HG02943 (cell line): ENCODE measurements at regions not wholly inside any gene's neighbourhood (a gene's known extent, or its start where the extent isn't known, plus 50 kb on each side); places are given as distances from the start of the nearest gene placed in this dataset.

ENCODE experiments used
- ATAC-seq: cut with Tn5 transposase; IDR thresholded peaks from one replicate; pipeline ENCODE4 v1.9.1; 2021; ENCODE audit warnings: mild to moderate bottlenecking, low read depth, moderate library complexity; ENCODE audit not compliant: unreplicated experiment

- ATAC-seq, result no peak
Measured at GRCh38 chr13:106246666-106247188, 288.7 kb downstream of the EFNB2 start.

- no peak for ATAC-seq
Measured at GRCh38 chr13:106246242-106246641, 289.2 kb downstream of the EFNB2 start.

DNA sequence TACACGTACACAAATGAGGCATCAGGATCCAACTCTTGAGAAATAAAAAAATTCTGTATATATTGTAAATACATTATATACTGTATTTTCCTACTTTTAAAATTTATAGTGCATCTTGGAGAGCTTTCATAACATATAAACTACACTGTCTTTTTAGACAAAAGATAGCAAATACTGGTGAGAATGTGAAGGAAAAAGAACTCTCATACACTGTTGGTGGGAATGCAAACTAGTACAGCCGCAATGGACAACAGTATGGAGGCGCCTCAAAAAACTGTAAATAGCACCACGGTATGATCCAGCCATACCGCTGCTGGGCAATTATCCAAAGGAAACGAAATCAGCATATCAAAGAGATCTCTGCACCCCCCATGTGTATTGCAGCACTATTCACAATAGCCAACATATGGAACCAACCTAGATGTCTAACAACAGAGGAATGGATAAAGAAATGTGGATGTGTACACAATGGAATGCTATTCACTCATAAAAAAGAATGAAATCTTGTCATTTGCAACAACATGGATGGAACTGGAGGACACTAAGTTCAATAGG lies 292.4 kb downstream of the EFNB2 start:
- ATAC-seq, result no peak

GRCh38 chr13:106241974-106242953 lies 293.2 kb downstream of the EFNB2 start:
- no peak for ATAC-seq

GRCh38 chr13:106238690-106239089 lies 296.8 kb downstream of the EFNB2 start:
- ATAC-seq, result no peak

GRCh38 chr13:106234636-106235035 lies 300.8 kb downstream of the EFNB2 start:
- ATAC-seq, result no peak

GRCh38 chr13:106233134-106233735 lies 302.2 kb downstream of the EFNB2 start:
- ATAC-seq, result no peak

DNA sequence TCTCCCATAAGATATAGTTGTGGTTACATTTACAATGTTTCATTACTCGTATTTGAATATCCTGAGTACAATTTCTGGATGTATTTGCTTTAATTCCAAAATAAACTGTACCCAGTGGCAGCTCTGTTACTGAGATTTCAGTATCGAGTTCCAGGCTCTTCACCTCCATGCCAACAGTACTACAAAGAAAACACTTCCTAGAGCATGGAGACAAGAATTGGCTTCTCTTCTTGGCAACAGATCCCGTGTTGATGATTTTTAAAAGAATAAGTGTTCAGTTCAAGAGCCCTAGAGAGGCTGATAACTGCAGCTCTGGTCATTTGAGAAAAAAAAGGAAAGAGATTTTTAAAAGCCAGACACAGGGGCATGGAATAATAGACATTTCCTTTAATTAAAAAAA lies 302.8 kb downstream of the EFNB2 start:
- ATAC-seq, result no peak

- ATAC-seq, result no peak
Measured at GRCh38 chr13:106230450-106230849, 305.0 kb downstream of the EFNB2 start.

- no peak for ATAC-seq
Measured at GRCh38 chr13:106225126-106225525, 310.3 kb downstream of the EFNB2 start.

DNA sequence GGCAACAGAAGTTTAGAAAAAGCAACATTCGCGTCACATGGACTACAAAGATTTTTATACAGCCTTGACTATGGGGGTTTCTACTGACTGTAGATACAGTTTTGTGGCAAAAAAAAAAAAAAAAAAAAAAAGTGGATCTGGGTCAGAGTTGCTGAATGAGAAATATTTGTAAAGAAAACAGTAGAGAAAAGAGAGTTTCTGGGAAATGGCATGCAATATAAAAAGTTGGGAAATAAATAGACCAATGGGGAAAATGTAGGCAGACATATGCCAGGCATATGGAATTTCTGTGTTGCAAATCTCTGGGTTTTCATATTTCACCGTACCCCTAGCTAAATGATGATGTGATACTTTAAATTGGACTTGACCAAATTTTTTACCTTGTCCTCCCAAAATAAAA lies 315.3 kb downstream of the EFNB2 start:
- no peak for ATAC-seq

DNA sequence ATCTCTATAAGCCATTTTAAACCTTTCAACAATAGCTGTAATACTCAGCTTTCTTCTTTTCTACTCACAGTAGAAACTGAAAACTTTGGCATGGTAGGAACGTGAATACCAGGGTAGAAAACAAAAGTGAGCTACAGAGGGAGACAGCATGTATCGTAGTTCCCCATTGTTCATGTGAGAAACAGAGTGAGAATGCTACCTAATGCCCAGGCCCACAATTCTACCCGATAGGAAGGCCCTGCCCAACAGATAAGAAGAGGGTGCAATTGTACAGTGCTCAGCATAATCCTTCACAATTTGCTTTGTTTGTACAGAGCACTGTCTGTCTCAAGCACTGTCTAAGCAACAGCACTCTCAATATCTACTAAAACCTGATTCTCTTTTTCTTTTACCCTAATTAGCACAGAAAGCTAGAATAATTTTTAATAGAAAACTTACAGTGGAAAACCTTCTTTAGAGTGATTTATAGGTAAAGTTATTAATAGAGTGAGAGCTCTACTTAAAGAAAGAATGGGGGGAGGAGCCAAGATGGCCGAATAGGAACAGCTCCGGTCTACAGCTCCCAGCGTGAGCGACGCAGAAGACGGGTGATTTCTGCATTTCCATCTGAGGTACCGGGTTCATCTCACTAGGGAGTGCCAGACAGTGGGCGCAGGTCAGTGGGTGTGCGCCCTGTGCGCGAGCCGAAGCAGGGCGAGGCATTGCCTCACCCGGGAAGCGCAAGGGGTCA lies 322.3 kb downstream of the EFNB2 start:
- ATAC-seq, result no peak

- ATAC-seq, result no peak
Measured at GRCh38 chr13:106212386-106213010, 323.0 kb downstream of the EFNB2 start.

DNA sequence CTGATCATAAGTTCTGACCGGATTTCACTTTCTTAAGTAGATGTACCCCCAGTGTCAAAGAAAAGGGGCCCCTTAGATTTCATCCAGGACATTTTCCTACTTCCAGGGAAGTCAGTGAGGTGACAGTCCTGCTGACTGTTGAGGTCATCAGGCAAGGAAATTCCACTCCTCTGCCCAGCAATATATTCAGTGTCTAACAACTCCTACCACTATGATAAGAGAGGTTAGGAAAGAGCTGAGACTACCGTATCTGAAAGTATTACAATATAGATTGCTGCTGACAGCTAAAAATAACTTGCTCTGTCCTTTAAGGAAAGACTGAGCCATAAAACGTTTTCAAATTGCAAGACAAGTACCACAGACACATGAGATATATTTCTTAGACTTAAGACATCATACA lies 325.1 kb downstream of the EFNB2 start:
- ATAC-seq, result no peak

- ATAC-seq, result no peak
Measured at GRCh38 chr13:106205871-106206270, 329.6 kb downstream of the EFNB2 start.

DNA sequence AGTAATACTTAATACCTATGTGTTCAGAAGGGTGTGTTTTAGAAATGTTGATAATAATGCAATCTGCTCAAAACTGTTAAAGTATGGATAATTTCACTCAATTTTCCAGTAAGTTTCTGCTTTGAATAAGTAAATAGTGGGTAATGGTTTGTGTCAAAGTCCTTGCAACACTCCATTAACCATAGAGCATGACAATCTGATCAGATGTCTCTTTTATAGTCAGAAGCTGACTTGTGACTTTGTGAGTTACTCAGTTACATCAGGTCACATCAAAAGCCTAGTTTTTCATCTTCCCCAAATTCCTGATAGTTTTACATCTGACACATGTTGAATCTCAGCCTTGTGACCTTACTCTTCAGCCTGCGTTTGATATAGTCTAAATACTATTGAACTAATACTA lies 338.0 kb downstream of the EFNB2 start:
- no peak for ATAC-seq

GRCh38 chr13:106187501-106188095 lies 347.9 kb downstream of the EFNB2 start:
- no peak for ATAC-seq

DNA sequence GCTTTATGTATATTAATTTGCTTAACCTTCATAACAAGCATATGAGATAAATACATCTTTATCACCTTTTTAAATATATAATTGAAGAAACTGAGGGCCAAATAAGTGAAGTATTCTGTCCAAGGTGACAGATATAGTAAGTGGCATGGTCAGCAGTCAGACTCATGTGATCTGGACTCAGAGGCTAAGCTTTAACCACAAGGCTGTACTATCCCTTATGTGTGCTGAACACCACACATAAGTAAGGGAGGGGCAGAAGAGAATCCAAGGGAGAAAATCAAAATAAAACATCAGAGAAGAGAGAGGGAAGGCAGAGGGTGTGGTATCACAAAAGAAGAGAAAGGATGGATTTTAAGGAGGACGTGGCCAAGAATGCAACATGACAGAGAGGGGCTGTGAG lies 348.4 kb downstream of the EFNB2 start:
- ATAC-seq, result no peak

DNA sequence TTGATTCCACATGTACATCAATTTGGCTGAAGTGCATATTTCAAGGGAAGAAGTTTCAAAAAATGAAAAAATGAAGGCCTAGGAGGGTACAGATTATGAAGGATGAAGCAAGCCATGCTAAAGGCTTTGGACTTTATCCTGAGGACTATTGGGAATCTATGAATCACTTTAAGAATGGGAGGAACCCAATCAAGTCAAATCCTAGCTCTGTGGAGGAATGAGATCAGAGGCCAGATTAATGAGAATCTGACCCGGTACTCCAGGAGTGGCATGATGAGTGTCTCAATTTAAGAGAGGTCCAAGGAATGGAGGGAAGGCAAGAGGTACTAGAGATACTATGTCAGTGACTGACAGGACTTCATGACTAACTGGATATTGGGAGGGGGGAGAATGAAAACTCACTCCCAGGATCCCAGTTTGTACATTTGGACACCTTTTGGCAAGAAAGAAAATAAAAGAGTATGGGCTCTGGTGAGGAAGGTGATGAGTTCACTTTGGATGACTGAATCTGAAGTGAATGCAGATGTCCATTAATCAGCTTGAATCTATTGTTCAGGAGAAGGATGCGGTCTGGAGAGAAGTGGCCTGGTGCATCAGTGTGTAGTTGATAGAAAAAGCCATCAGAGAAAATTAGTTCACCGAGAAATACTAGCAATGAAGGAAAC lies 349.0 kb downstream of the EFNB2 start:
- ATAC-seq, result no peak
